OCI-LY3 (cell line): ENCODE measurements at regions not wholly inside any gene's neighbourhood (a gene's known extent, or its start where the extent isn't known, plus 50 kb on each side); places are given as distances from the start of the nearest gene placed in this dataset.

Experiments
- H2AFZ ChIP-seq: fragments of 200-600, 300-600 bp; shearing (Covaris generic); 2 replicates; pipeline ENCODE4 v1.6.0; 2014; ENCODE audit warnings: antibody characterized with exemption, low read depth, low read length
- H3K27ac ChIP-seq: fragments of 200-600, 300-600 bp; sonication (generic); 2 replicates; pipeline ENCODE4 v1.5.1; 2014; ENCODE audit warnings: mild to moderate bottlenecking, low read length, moderate library complexity, mixed read lengths
- H3K27me3 ChIP-seq: fragments of 200-600, 300-600 bp; sonication (generic); 2 replicates; pipeline ENCODE4 v1.6.1; 2014; ENCODE audit warnings: low read depth, low read length, mixed read lengths
- H3K36me3 ChIP-seq: fragments of 200-600, 300-600 bp; sonication (generic); replicated peaks from 2 replicates; pipeline ENCODE3; 2014; ENCODE audit warnings: low read depth, low read length, mixed read lengths
- H3K4me1 ChIP-seq: fragments of 300-600, 200-600 bp; sonication (generic); 2 replicates; pipeline ENCODE4 v1.6.1; 2014; ENCODE audit warnings: low read length, mixed read lengths
- H3K4me2 ChIP-seq: fragments of 200-600, 300-600 bp; sonication (generic); 2 replicates; pipeline ENCODE4 v1.6.1; 2014; ENCODE audit warnings: low read length, mixed read lengths
- H3K4me3 ChIP-seq: fragments of 300-600, 200-600 bp; sonication (generic); 2 replicates; pipeline ENCODE4 v1.5.1; 2014; ENCODE audit warnings: antibody characterized with exemption, mild to moderate bottlenecking, low read length, moderate library complexity
- H3K79me2 ChIP-seq: fragments of 300-600, 200-600 bp; shearing (Covaris generic); 2 replicates; pipeline ENCODE4 v1.6.1; 2014; ENCODE audit warnings: mild to moderate bottlenecking, low read length, mixed read lengths
- H3K9ac ChIP-seq: fragments of 300-600, 200-600 bp; shearing (Covaris generic); 2 replicates; pipeline ENCODE4 v1.6.0; 2014; ENCODE audit warnings: mild to moderate bottlenecking, low read length, moderate library complexity
- H3K9me3 ChIP-seq: fragments of 200-600, 300-600 bp; shearing (Covaris generic); 2 replicates; pipeline ENCODE4 v1.6.1; 2014; ENCODE audit warnings: low read length, mixed read lengths; ENCODE audit not compliant: insufficient read depth
- H4K20me1 ChIP-seq: fragments of 200-600, 300-600 bp; sonication (generic); 2 replicates; pipeline ENCODE4 v1.6.1; 2016; ENCODE audit warnings: low read length, mixed read lengths; ENCODE audit not compliant: insufficient read depth
- EZH2phosphoT487 ChIP-seq: fragments of 200-600 bp; shearing (Covaris generic); IDR thresholded peaks from 2 replicates; pipeline ENCODE4 v1.6.1; 2018; ENCODE audit warnings: antibody characterized with exemption, mixed run types, low read depth
- TF ChIP-seq, protein P1 (sequence below): fragments of 200-600, 300-600 bp; sonication (generic); IDR thresholded peaks from 2 replicates; pipeline ENCODE4 v1.5.1; 2014; ENCODE audit warnings: antibody characterized with exemption, low read length, low read depth

DNA sequence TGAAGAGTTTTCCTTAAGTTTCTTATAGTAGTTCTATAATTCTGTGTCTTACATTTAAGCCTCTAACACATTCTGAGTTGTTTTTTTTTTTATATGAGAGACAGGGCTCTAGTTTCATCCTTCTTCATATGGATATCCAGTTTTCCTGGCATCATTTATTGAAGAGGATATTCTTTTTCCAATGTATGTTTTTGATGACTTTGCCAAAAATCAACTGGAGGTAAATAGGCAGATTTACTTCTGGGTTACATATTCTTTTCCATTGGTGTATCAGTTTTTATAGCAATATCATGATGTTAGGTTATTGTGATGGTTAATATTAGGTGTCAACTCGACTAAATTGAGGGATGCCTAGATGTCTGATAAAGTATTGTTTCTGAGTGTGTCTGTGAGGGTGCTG is 650.7 kb upstream of the GRID2 start:
- H2AFZ ChIP-seq: no peak overlapping the region
- no peaks in the 10 kb centered on the region for H4K20me1 ChIP-seq
- no peaks in the 10 kb centered on the region for H3K9me3 ChIP-seq
- H3K27ac ChIP-seq: no peak overlapping the region
- no peak for TF ChIP-seq EZH2phosphoT487
- TF ChIP-seq, protein P1, sequence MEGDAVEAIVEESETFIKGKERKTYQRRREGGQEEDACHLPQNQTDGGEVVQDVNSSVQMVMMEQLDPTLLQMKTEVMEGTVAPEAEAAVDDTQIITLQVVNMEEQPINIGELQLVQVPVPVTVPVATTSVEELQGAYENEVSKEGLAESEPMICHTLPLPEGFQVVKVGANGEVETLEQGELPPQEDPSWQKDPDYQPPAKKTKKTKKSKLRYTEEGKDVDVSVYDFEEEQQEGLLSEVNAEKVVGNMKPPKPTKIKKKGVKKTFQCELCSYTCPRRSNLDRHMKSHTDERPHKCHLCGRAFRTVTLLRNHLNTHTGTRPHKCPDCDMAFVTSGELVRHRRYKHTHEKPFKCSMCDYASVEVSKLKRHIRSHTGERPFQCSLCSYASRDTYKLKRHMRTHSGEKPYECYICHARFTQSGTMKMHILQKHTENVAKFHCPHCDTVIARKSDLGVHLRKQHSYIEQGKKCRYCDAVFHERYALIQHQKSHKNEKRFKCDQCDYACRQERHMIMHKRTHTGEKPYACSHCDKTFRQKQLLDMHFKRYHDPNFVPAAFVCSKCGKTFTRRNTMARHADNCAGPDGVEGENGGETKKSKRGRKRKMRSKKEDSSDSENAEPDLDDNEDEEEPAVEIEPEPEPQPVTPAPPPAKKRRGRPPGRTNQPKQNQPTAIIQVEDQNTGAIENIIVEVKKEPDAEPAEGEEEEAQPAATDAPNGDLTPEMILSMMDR: no peak
- H3K4me1 ChIP-seq: no peaks in the 10 kb centered on the region; the same call in 1 of the 2 replicates
- no peak overlapping the region for H3K4me3 ChIP-seq
- no peaks in the 10 kb centered on the region for H3K27me3 ChIP-seq
- no peaks in the 10 kb centered on the region for H3K36me3 ChIP-seq
- no peaks in the 10 kb centered on the region for H3K79me2 ChIP-seq
- no peak overlapping the region for H3K4me2 ChIP-seq
- no peak overlapping the region for H3K9ac ChIP-seq

GRCh38 chr4:91681091-91681490 is 622.7 kb upstream of the GRID2 start:
- Histone ChIP-seq H2AFZ (no peak overlapping the region), H3K9me3 (no peaks in the 10 kb centered on the region), H3K9ac (no peak overlapping the region), H3K4me1 (no peaks in the 10 kb centered on the region), H3K79me2 (no peaks in the 10 kb centered on the region), H3K4me2 (no peak overlapping the region), H3K36me3 (no peaks in the 10 kb centered on the region), H3K27me3 (no peaks in the 10 kb centered on the region), H3K27ac (no peak overlapping the region), H3K4me3 (no peak overlapping the region), H4K20me1 (no peaks in the 10 kb centered on the region)
- no peak for TF ChIP-seq EZH2phosphoT487
- TF ChIP-seq, protein P1: no peak

DNA sequence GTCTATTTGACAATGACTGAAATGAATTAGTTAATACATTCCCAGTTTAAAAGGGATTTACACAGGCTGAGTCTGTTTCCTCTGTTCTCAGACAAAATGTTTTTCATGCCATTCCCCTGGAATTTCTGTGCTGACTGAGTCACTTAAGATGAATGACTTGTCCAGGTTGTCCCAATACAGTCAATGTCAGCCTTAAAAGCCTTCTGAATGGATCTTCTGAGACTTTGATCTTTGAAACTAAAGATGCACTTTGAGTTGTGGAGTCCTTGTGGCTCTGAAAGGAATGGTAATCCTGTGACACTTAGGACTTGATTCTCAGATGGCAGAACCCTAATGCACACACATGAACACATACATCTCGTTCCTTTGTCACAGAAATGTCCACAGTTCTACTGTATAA is 622.2 kb upstream of the GRID2 start:
- Histone ChIP-seq H3K27ac (no peak overlapping the region), H3K4me1 (no peaks in the 10 kb centered on the region), H2AFZ (no peak overlapping the region), H3K4me3 (no peak overlapping the region), H3K9me3 (no peaks in the 10 kb centered on the region), H3K27me3 (no peaks in the 10 kb centered on the region), H3K4me2 (no peak overlapping the region), H3K36me3 (no peaks in the 10 kb centered on the region), H3K9ac (no peak overlapping the region), H4K20me1 (no peaks in the 10 kb centered on the region), H3K79me2 (no peaks in the 10 kb centered on the region)
- TF ChIP-seq EZH2phosphoT487: no peak
- TF ChIP-seq, protein P1: no peak

DNA sequence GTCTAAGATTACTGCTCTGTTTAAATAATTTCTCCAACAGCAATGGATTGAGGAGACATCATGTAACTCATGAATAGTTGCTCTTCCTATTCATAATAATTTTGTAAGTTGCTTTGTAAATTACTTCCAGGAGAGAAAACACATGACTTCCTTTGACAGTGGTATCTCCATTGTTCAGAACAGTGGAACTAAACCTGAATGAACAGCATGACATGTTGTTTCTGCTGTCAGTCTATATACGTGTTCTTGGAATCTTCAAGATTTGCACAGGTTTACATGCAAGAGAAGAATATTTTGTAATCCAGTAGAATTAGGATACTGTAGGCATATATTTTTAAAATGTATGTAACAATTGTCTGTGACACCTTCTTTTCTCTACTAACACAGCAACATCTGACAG is 618.8 kb upstream of the GRID2 start:
- Histone ChIP-seq H2AFZ (no peak overlapping the region), H3K79me2 (no peaks in the 10 kb centered on the region), H3K36me3 (no peaks in the 10 kb centered on the region), H3K4me3 (no peak overlapping the region), H3K27me3 (no peaks in the 10 kb centered on the region), H4K20me1 (no peaks in the 10 kb centered on the region), H3K9ac (no peak overlapping the region), H3K9me3 (no peaks in the 10 kb centered on the region), H3K27ac (no peak overlapping the region), H3K4me2 (no peak overlapping the region), H3K4me1 (no peaks in the 10 kb centered on the region)
- TF ChIP-seq EZH2phosphoT487: no peak
- TF ChIP-seq, protein P1: no peak
